ENCODE measurements at regions not wholly inside any gene's neighbourhood (a gene's known extent, or its start where the extent isn't known, plus 50 kb on each side); places are given as distances from the start of the nearest gene placed in this dataset.
"Not testable (repeated sequence)": the region's sequence is repeated elsewhere in the genome, so short reads cannot be mapped to it uniquely, and the experiment has no call there.

DNA sequence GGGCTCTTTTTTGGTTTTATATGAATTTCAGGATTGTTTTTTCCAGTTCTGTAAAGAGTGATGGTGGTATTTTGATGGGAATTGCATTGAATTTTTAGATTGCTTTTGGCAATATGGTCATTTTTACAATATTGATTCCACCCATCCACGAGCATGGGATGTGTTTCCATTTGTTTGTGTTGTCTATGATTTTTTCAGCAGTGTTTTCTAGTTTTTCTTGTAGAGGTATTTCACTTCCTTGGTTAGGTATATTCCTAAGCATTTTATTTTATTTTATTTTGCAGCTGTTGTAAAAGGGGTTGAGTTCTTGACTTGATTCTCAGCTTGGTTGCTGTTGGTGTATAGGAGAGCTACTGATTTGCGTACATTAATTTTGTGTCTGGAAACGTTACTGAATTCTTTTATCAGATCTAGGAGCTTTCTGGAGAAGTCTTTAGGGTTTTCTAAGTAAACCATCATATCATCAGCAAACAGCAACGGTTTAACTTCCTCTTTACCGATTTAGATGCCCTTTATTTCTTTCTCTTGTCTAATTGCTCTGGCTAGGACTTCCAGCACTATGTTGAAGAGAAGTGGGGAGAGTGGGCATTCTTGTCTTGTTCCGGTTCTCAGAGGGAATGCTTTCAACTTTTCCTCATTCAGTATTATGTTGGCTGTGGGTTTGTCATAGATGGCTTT lies 69.4 kb upstream of the GNG12 start:
- not testable (repeated sequence) for DNase-seq

DNA sequence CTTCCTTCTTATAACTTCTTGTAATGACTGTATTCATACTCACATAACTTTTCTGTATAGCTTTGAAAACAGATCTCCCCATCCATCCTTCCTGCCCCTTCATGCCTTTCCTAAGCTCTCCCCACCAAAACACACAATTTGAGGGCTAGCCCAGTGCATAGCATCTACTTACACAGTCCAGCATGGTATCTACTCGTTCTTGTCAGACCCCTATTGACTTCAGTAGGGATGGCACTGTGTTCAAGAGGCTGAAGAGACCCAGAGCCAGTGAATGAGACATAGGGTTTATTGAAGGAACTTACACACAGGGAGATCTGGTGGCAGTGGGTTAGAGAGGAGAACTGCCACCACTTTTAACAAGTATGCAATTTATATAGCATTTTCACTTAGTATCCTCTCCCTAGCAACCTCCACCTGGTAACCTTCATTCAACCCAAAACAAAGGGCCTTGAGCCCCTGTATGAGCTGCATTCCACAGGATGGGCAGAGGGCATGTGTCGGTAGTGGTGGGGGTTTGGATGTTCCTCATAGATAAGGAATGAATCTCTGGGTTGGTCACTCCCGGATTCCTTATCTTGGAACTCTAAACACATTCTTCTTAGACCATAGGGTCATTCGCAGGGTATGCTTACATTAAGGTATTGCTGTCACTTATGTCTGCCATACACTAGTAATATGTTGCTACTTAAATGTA lies 64.9 kb upstream of the GNG12 start:
- no peak for DNase-seq

DNA sequence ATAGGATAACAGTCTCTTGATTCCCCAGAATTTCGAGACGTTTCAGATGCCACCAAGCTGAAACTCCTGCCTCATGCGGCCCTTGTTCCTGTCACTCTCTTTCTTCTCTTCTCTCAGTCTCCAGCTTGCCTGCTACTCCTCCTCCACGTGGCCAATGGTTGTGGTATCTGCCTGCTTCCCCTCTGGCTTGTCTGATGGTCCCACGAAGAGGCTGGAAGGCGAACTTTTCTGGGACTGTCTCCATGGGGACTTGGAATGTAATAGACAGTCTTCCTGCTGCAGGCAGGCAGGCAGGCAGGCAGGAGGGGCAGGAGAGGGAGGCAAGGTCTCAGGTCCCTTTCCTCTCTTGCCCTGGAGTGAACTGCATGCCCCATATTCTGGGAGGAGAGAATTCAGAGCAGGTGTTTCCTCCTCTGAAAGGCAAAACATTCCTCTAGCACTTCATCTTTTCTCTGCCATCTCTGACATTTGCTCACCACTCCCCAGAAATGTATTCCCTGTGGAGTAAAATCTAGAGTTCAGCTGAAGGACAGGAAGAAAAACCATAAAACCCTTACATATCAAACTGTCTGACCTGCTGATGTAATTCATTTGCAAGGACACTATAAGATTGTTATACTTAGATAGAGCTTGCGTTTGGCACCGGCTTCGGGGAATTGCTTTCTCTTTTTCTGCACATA lies 64.1 kb upstream of the GNG12 start:
- no peak for DNase-seq

DNA sequence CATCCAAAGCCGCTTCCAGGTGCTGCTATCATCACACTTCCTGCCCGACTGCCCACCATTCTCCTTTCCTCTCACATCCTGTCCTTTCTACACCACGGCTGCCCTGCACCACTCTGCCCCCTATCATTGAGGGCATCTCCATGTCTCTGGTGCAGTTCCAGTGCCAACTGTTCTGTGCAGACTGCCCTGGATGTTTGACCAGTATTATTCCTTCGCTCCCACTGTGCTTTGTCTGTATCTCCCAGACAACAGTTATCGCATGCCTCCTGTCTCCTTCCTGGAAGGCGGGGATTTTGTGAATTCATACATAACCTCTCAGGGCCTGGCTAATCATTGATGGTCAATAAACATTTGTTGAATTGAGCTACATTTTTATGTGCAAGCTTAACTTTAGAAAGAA lies 63.6 kb upstream of the GNG12 start:
- no peak for DNase-seq

DNA sequence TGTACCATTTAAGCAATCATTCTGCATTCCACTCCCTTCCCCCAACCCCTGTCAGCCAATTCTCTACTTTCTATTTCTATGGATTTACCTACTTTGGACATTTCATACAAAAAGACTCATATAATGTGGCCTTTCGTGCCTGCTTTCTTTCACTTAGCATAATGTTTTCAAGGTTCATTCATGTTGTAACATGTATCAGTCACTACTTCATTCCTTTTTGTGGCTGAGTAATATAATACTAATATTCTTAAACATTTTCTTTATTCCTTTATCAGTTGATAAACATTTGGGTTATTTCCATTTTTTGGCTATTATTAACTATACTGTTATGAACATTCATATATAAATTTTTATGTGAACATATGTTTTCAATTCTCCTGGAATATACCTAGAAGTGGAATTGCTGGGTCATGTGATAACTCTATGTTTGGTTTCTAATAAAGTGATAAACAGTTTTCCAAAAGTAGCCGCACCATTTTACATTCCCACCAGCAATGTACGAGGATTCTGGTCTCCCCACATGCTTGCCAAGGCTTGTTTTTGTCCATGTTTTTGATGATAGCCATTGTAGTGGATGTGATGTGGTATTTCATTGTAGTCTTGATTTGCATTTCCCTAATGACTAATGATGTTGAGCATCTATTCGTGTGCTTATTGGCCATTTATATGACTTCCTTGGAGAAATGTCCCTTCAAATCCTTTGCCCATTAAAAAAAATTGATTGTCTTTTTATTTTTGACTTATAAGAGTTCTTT lies 61.9 kb upstream of the GNG12 start:
- no peak for DNase-seq

DNA sequence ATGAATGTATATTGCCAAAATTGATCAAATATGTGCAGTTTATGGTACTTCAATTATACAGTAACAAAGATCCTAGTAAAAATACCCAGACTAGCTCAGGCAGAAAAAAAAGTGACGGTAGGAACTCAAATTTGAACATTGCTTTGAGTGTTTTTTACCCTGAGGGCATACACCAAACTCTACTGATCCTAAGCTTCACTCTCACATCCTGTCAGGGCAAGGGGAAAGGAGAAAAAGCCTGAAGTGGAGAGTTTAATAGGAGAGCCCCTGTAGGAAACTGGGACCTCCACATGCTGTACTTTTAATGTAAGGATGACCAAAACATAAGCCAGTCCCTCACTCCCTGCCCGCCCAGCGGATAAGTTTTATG lies 59.8 kb upstream of the GNG12 start:
- DNase-seq = no peak

DNA sequence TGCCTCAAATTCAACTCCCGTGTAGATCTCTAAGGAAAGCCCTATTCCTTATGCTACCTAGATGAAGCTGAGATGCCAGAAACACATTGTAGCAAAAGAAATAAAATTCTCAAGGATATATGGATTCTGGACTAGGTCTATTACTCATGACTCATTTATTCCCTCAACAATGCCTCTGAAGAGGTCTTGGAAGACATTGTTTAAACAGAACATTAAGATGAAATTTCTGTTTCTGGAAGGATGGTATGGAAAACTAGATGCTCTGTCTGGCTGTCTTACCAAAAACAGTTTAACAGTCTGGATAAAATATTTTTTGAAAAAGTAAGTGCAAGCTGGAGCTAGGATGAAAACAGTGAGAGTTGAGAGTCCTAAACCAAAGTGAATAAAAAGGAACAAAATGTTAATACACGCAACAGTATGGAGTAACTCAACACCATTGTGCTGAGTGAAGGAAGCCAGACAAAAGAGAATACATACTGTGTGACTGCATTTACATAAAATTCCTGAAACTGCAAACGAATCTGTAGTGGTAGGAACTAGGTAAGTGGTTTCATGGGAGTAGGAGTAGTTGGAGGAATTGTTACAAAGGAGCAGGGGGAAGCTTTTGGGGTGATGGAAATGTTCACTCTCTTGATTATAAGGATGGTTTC lies 59.3 kb upstream of the GNG12 start:
- DNase-seq = no peak

DNA sequence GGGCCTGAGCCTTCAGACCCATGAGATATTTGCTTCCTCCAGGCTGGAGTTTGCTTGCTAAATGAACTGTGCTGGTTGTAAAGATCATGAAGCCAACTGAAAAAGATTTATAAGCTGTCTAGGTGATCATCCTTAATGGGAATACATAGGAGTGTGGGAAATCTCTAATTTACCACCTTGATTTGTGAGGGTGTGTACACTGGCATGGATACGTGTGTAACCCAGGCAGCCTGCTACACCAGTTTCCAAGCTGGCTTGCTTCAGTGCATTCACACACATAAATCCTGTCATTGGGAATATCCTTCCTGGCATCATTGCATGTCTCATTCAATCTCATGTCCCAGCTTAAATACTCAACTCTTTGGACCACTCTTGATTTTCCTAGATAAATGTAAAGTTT lies 57.6 kb upstream of the GNG12 start:
- DNase-seq = no peak

DNA sequence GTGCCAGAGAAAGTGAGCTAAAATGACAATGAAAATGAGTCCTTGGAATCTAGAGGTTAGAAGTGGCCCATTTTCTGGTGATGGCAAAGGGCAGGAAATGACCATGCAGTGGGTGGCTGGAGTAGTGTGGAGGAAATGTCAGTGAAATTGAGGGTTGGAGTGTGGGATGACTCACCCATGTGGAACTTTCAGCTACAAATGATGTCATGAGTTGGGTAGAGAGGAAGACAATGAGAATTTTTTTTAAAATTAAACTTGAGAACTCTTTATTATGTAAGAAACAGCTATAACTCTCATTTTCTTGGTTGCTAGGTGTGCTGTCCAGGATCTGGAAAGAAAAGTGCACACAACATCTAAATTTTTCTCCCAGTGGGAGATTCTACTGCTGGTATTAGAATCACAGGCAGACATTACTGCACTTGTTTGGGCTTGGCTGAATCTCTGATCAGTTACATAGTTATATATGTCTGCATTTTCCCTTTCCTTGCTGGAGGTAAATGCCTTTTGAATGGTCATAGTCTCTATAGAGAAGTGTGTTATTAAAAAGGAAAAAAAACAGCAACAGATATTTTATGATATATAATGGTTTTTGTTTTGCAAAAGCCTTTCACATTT lies 56.8 kb upstream of the GNG12 start:
- DNase-seq = no peak

DNA sequence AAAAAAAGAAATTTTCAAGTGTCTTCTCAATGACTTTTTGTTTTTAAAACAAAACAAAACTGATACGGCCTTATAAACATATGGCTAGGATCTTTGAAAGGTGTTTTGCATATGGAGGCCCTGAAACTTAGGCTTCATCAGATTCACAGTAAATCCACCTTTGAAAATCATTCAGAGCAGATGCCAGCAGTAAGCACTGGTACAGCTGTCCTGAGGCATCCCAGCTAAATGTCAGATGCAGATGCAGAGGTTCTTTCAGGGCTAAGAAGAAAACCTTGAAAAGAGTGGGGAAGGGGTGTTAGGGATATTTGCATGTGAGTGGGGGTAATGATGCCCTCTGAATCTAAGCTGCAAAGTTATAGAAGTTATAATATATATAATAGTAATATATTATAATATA lies 56.2 kb upstream of the GNG12 start:
- no peak for DNase-seq

DNA sequence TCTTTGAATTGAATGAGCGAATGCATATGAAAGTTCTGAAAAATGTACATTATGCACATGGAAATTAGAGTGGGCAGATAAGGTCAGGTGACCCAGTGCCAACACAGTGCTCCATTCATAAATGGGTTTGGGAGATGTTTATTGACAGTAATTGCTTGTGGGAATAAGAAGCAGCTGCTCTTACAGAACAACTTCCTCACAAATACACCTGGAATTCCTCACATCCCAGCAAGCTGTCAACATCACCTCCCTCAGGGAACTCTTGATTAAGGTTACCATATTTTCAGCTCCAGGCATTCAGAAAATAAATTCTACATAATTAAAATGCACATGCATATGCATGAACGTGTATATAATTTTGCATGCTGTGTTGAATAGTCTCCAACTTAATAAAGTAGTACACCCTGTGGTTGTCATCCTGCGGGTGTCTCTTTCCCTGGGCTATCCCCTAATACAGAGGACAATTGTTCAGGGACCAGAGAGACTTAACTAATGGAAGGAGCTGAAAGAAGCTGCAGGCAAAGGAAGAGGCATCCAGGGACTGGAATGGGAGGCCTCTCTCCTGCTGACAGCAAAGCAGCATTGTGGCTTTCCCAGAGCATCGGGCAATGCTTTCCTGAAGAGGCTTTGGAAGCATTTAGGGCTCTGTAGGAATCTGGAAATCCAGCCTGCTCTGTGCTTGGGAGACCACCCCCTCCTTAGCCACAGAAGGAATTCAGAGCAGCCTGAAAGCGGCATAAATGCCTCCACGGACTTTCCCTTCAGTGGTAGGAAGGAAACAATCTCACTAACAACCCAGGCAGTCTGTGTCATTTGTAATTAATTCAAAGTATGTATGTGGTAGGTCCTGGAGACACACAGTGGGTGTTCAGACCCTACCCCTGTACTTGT lies 55.2 kb upstream of the GNG12 start:
- no peak for DNase-seq

DNA sequence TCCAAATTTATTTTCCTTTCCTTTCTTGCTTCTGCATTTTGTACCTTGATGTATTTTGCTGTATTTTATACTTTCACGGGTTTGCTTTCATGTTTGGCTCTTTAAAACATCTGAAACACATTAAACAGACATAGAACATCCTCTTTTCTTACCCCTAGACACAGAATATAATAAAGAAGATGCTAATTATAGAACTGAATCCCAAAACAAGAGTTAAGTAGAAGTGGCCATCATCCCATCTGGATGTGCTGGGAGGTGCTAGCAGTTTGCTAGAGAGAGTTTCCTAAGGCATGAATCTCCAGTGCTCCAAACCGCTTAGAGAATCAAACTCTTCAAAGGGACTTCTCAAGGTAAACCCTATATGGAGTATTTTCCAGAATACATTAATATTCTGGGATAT lies 53.9 kb upstream of the GNG12 start:
- DNase-seq = no peak

DNA sequence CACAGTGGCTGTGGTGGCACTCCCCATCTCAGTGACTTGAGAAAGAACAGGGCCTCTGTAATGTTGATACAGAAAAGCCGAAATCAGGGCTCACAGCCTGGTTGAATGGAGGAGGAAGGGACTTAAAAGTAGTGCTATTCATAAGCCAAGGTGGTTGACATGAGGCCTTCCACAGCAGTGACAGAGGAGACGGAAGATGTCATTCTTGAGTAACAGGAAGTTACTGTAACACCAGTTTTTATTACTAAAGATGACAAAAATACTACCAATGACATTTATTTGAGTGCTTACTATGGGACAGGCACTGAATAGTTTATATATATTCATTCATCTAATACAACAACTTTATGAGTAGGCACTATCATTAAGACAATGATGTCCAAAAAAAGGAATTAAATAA lies 52.8 kb upstream of the GNG12 start:
- DNase-seq = no peak

DNA sequence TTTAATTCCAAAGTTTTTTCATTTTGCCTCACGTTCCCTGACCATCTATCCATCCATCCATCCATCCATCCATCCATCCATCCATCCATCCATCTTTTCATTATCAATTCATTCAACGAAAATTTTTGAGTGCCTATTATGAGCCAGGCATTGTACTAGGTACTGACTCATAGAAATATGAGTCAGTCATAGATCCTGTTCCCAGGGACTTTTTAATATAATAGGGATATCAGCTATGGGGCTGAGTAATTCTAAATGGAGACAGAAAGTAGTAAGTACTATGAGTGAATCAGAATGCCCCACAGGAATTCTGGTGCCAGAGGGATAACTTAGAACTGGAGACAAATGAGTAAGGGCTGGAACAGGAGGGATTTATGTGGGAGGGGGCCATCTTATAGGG lies 49.8 kb upstream of the GNG12 start:
- no peak for DNase-seq

Measured in NCI-H187 treated with DMSO at 0.1 percent for 48 hours (cell line).